Osteoblast (primary cell): ENCODE measurements at regions not wholly inside any gene's neighbourhood (a gene's known extent, or its start where the extent isn't known, plus 50 kb on each side); places are given as distances from the start of the nearest gene placed in this dataset.

Source experiments
- DNase-seq: peaks from one replicate; pipeline ENCODE4 v3.0.0; 2011; ENCODE audit warnings: low spot score, mixed read lengths; ENCODE audit not compliant: insufficient read length; ENCODE audit errors: missing footprints
- H2AFZ ChIP-seq: 2 replicates; pipeline ENCODE4 v1.6.0; 2011; ENCODE audit warnings: mild to moderate bottlenecking, low read length
- H3K27ac ChIP-seq: 2 replicates; pipeline ENCODE4 v1.5.1; 2011; ENCODE audit warnings: mild to moderate bottlenecking, low read depth, low read length, moderate library complexity
- H3K27me3 ChIP-seq: 2 replicates; pipeline ENCODE4 v1.6.0; 2012; ENCODE audit warnings: mild to moderate bottlenecking, control low read depth, inconsistent platforms, low read length, moderate library complexity; ENCODE audit not compliant: insufficient read depth
- H3K36me3 ChIP-seq: 2 replicates; pipeline ENCODE4 v1.5.1; 2011; ENCODE audit warnings: mild to moderate bottlenecking, low read length, control low read depth, moderate library complexity; ENCODE audit not compliant: insufficient read depth
- H3K4me1 ChIP-seq: 2 replicates; pipeline ENCODE4 v1.5.1; 2011; ENCODE audit warnings: mild to moderate bottlenecking, low read length, control low read depth, moderate library complexity; ENCODE audit not compliant: insufficient read depth
- H3K4me2 ChIP-seq: 2 replicates; pipeline ENCODE4 v1.6.0; 2011; ENCODE audit warnings: mild to moderate bottlenecking, low read length; ENCODE audit not compliant: insufficient read depth
- H3K4me3 ChIP-seq: fragments of 200-600 bp; sonication (generic); 3 replicates; pipeline ENCODE4 v1.5.1; 2012; ENCODE audit warnings: mild to moderate bottlenecking, low read length, inconsistent platforms; ENCODE audit not compliant: insufficient read depth
- H3K79me2 ChIP-seq: 2 replicates; pipeline ENCODE4 v1.6.0; 2012; ENCODE audit warnings: mild to moderate bottlenecking, low read length, control low read depth, inconsistent platforms; ENCODE audit not compliant: insufficient read depth
- H3K9me3 ChIP-seq: 2 replicates; pipeline ENCODE4 v1.5.1; 2011; ENCODE audit warnings: low read depth, low read length, control low read depth
- H4K20me1 ChIP-seq: 2 replicates; pipeline ENCODE4 v1.6.0; 2012; ENCODE audit warnings: mild to moderate bottlenecking, low read length, control low read depth; ENCODE audit not compliant: insufficient read depth
- TF ChIP-seq, protein P1 (sequence below): IDR thresholded peaks from 2 replicates; pipeline ENCODE4 v1.5.1; 2011; ENCODE audit warnings: mild to moderate bottlenecking, low read depth, low read length, moderate library complexity; ENCODE audit errors: extremely low read depth

DNA sequence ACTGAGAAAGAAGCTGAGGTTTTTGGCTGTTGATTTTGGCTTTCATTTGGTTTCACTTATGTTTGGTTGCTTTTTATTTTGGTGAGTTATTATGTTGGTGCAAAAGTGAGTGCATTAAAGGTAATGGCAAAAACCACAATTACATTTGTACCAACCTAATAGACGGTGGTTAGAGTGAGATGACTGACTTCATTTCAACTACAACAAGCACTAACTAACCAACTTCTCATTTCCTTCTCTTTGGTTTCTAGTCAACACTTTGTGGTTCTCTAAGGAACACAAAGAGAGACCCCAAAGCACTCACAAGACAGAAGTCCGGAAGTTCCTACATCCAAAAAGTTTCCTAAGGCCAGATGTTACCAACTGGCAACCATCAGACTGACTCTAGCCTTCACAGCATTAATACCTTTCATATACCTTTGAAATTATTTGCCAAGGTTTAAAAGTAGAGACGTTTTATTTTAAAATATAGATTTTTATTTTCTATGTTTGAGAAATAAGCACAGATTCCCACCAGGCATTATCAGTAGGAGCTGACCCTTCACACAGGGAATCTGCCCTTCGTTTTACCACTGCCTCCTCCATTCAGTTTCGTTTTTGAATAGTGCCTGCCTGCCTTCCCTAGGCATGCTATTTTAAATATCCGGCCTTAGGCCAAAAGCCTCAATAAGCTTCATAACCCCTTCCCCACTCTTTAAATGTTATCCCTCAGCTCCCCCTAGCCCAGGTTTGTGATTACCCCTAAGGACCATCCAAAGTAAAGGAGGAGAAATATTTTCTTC lies 301.1 kb upstream of the PTGER4 start:
- no peaks in the 10 kb centered on the region for H3K27me3 ChIP-seq
- H3K4me3 ChIP-seq: no peak overlapping the region
- no peaks in the 10 kb centered on the region for H3K79me2 ChIP-seq
- H3K36me3 ChIP-seq: no peaks in the 10 kb centered on the region
- H3K4me2 ChIP-seq: peak overlapping the region; percentile 15
- H4K20me1 ChIP-seq: no peaks in the 10 kb centered on the region
- H3K4me1 ChIP-seq: peaks cover 14% of the 10 kb centered on the region
- H3K9me3 ChIP-seq: no peaks in the 10 kb centered on the region
- DNase-seq: no peak
- TF ChIP-seq, protein P1, sequence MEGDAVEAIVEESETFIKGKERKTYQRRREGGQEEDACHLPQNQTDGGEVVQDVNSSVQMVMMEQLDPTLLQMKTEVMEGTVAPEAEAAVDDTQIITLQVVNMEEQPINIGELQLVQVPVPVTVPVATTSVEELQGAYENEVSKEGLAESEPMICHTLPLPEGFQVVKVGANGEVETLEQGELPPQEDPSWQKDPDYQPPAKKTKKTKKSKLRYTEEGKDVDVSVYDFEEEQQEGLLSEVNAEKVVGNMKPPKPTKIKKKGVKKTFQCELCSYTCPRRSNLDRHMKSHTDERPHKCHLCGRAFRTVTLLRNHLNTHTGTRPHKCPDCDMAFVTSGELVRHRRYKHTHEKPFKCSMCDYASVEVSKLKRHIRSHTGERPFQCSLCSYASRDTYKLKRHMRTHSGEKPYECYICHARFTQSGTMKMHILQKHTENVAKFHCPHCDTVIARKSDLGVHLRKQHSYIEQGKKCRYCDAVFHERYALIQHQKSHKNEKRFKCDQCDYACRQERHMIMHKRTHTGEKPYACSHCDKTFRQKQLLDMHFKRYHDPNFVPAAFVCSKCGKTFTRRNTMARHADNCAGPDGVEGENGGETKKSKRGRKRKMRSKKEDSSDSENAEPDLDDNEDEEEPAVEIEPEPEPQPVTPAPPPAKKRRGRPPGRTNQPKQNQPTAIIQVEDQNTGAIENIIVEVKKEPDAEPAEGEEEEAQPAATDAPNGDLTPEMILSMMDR: no peak
- H2AFZ ChIP-seq: peak overlapping the region; percentile 28
- no peak overlapping the region for H3K27ac ChIP-seq

DNA sequence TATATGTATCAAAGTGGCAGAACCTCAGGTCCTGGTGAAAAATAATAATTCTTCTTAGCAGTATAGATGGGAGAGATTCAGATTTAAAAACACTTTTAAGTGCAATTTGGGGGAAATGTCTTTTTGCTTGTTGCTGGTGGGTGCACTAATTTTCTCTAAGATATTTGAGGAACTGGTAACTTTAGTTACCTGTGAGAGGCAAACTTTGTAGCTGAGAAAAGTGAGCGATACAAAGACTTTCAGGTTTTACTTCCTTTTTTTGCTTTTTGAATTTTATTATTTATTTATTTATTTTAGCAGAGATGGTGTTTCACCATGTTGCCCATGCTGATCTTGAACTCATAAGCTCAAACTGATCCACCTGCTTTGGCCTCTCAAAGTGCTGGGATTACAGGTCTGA lies 303.1 kb upstream of the PTGER4 start:
- TF ChIP-seq, protein P1: no peak

DNA sequence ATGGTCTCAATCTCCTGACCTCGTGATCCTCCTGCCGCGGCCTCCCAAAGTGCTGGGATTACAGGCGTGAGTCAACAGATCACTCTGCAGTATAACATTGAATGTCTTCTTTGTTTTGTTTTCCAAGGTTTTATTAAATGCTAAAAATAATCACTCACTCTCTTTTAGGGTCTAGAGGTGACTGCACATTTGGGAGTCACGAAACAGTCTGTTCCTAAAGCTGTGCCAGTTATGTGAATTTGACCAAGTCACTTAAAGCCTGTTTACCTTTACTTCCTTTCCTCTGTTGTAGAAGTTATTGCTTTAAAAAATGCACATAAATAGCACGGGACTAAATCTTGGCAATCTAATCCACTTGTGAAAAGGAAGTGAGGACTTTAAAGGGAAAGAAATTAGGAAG lies 304.9 kb upstream of the PTGER4 start:
- DNase-seq: no peak
- no peaks in the 10 kb centered on the region for H3K9me3 ChIP-seq
- H3K4me2 ChIP-seq: no peak overlapping the region
- H3K27me3 ChIP-seq: no peaks in the 10 kb centered on the region
- no peak overlapping the region for H3K4me3 ChIP-seq
- TF ChIP-seq, protein P1: no peak
- no peaks in the 10 kb centered on the region for H4K20me1 ChIP-seq
- no peak overlapping the region for H3K27ac ChIP-seq
- H2AFZ ChIP-seq: no peak overlapping the region
- H3K36me3 ChIP-seq: no peaks in the 10 kb centered on the region
- no peaks in the 10 kb centered on the region for H3K79me2 ChIP-seq
- H3K4me1 ChIP-seq: no peaks in the 10 kb centered on the region

More for the DNA sequence above, 303.1 kb upstream of the PTGER4 start:
- no peaks in the 10 kb centered on the region for H3K79me2 ChIP-seq
- no peaks in the 10 kb centered on the region for H3K9me3 ChIP-seq
- DNase-seq: no peak
- H3K27ac ChIP-seq: no peak overlapping the region
- peaks cover 3% of the 10 kb centered on the region for H3K4me1 ChIP-seq
- H2AFZ ChIP-seq: no peak overlapping the region
- H3K36me3 ChIP-seq: no peaks in the 10 kb centered on the region
- no peaks in the 10 kb centered on the region for H3K27me3 ChIP-seq
- H4K20me1 ChIP-seq: no peaks in the 10 kb centered on the region
- H3K4me3 ChIP-seq: no peak overlapping the region
- H3K4me2 ChIP-seq: no peak overlapping the region

DNA sequence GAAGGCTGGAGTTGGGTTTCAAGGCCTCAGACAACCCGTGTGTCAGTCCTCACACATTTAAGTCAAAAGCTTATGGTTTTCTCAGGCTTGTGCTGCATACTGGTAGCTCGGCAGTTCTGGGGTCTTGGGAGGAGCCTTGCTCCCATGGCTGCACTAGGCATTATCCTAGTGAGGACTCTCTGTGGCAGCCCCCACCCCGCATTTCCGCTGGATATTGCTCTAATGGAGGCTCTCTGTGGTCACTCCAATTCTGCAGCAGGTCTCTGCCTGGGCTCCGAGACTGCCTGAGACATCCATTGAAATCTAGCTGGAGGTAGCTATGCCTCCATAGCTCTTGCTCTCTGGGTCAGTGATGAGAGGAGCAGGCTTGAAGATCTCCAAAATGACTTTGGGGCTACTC lies 311.5 kb upstream of the PTGER4 start:
- H3K36me3 ChIP-seq: no peaks in the 10 kb centered on the region

More for the DNA sequence above, 311.5 kb upstream of the PTGER4 start:
- no peak for DNase-seq
- Histone ChIP-seq H3K4me3 (no peak overlapping the region), H3K79me2 (no peaks in the 10 kb centered on the region), H3K4me1 (no peaks in the 10 kb centered on the region), H4K20me1 (no peaks in the 10 kb centered on the region), H2AFZ (no peak overlapping the region), H3K4me2 (no peak overlapping the region), H3K9me3 (no peaks in the 10 kb centered on the region), H3K27me3 (no peaks in the 10 kb centered on the region), H3K27ac (no peak overlapping the region)
- TF ChIP-seq, protein P1: no peak
